Hepatocyte (in vitro differentiated cells): ENCODE measurements at regions not wholly inside any gene's neighbourhood (a gene's known extent, or its start where the extent isn't known, plus 50 kb on each side); places are given as distances from the start of the nearest gene placed in this dataset.

Source experiments
- EZH2 ChIP-seq: fragments of 200-600 bp; sonication (generic); IDR thresholded peaks from 2 replicates; pipeline ENCODE4 v1.6.1; 2016; ENCODE audit warnings: antibody characterized with exemption, mild to moderate bottlenecking, borderline replicate concordance
- EZH2phosphoT487 ChIP-seq: fragments of 200-600 bp; sonication (generic); IDR thresholded peaks from one replicate; pipeline ENCODE4 v1.6.1; 2018; ENCODE audit warnings: antibody characterized with exemption, mild to moderate bottlenecking, low read depth, moderate library complexity; ENCODE audit not compliant: unreplicated experiment, severe bottlenecking
- TF ChIP-seq, protein P1 (sequence below): fragments of 200-600 bp; sonication (generic); IDR thresholded peaks from 2 replicates; pipeline ENCODE4 v1.5.1; 2016; ENCODE audit warnings: antibody characterized with exemption, mild to moderate bottlenecking; ENCODE audit not compliant: poor library complexity

DNA sequence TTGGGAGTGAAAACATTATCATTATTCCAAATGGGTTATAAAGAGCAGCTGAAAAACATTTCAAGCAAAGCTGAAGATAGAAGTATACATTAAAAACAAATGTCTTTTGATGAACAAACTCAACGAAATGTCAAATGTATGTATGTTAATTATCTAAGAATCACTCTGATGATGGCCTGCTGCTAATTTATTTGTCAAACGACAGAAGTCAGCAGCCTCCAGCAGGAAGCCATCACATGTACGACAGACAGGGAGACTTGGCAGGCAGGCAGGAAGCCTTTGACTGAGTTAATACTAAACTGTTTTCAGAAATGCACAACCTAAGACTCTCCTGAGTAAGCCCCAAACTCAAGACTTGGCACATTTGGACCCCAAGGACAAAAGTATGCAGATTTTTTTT lies 491.1 kb downstream of the ZNF385D start:
- TF ChIP-seq, protein P1, sequence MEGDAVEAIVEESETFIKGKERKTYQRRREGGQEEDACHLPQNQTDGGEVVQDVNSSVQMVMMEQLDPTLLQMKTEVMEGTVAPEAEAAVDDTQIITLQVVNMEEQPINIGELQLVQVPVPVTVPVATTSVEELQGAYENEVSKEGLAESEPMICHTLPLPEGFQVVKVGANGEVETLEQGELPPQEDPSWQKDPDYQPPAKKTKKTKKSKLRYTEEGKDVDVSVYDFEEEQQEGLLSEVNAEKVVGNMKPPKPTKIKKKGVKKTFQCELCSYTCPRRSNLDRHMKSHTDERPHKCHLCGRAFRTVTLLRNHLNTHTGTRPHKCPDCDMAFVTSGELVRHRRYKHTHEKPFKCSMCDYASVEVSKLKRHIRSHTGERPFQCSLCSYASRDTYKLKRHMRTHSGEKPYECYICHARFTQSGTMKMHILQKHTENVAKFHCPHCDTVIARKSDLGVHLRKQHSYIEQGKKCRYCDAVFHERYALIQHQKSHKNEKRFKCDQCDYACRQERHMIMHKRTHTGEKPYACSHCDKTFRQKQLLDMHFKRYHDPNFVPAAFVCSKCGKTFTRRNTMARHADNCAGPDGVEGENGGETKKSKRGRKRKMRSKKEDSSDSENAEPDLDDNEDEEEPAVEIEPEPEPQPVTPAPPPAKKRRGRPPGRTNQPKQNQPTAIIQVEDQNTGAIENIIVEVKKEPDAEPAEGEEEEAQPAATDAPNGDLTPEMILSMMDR, result no peak
- no peak for TF ChIP-seq EZH2
- TF ChIP-seq EZH2phosphoT487, result no peak
